Neuronal stem cell (in vitro differentiated cells): ENCODE measurements at regions not wholly inside any gene's neighbourhood (a gene's known extent, or its start where the extent isn't known, plus 50 kb on each side); places are given as distances from the start of the nearest gene placed in this dataset.
"Not testable (repeated sequence)": the region's sequence is repeated elsewhere in the genome, so short reads cannot be mapped to it uniquely, and the experiment has no call there.

Experiments used
- DNase-seq: peaks from one replicate; pipeline ENCODE4 v3.0.0-alpha.2; 2013; ENCODE audit warnings: low spot score
- H2AFZ ChIP-seq: one replicate; pipeline ENCODE4 v1.6.1; 2013; ENCODE audit warnings: mild to moderate bottlenecking, low read length, inconsistent platforms
- H2AK5ac ChIP-seq: 2 replicates; pipeline ENCODE4 v1.6.1; 2013; ENCODE audit warnings: low read depth, mild to moderate bottlenecking, inconsistent platforms, low read length, moderate library complexity, mixed read lengths
- H2BK120ac ChIP-seq: 2 replicates; pipeline ENCODE4 v1.6.1; 2013; ENCODE audit warnings: low read depth, mild to moderate bottlenecking, inconsistent platforms, low read length, moderate library complexity, mixed read lengths
- H2BK12ac ChIP-seq: one replicate; pipeline ENCODE4 v1.6.1; 2013; ENCODE audit warnings: low read length, inconsistent platforms
- H2BK15ac ChIP-seq: 2 replicates; pipeline ENCODE4 v1.6.1; 2013; ENCODE audit warnings: mild to moderate bottlenecking, low read length, inconsistent platforms, mixed read lengths
- H2BK5ac ChIP-seq: one replicate; pipeline ENCODE4 v1.6.1; 2013; ENCODE audit warnings: inconsistent platforms, mild to moderate bottlenecking, low read length, moderate library complexity
- H3K14ac ChIP-seq: one replicate; pipeline ENCODE4 v1.6.1; 2013; ENCODE audit warnings: low read length, inconsistent platforms
- H3K18ac ChIP-seq: 2 replicates; pipeline ENCODE4 v1.6.1; 2013; ENCODE audit warnings: low read length, inconsistent platforms
- H3K23ac ChIP-seq: 2 replicates; pipeline ENCODE4 v1.6.1; 2013; ENCODE audit warnings: low read depth, mild to moderate bottlenecking, mixed read lengths, low read length, inconsistent platforms; ENCODE audit not compliant: poor library complexity
- H3K27ac ChIP-seq: replicated peaks from 3 replicates; pipeline ENCODE4 v1.5.1; 2013; ENCODE audit warnings: low read length, inconsistent platforms
- H3K27me3 ChIP-seq, 3 experiments: 2 replicates each; pipeline ENCODE4 v1.6.1; 2013; ENCODE audit warnings: low read length in 3 of 3, mild to moderate bottlenecking in 2 of 3, inconsistent platforms in 1 of 3, low read depth in 1 of 3, mixed read lengths in 1 of 3, moderate library complexity in 1 of 3; ENCODE audit not compliant: control insufficient read depth in 3 of 3, insufficient read depth in 3 of 3
- H3K36me3 ChIP-seq, 2 donors: replicated peaks in 1 of 2; 2 replicates each; pipeline ENCODE4 v1.6.1; 2013; ENCODE audit warnings: low read length in 2 of 2; ENCODE audit not compliant: control insufficient read depth in 2 of 2, insufficient read depth in 2 of 2
- H3K4ac ChIP-seq: 2 replicates; pipeline ENCODE4 v1.6.1; 2013; ENCODE audit warnings: inconsistent platforms, mild to moderate bottlenecking, low read length, moderate library complexity
- H3K4me1 ChIP-seq, 2 donors: 1 replicate in 1 of 2; 2 replicates in 1 of 2; pipeline ENCODE4 v1.6.1; 2013; ENCODE audit warnings: low read length in 2 of 2, low read depth in 1 of 2; ENCODE audit not compliant: control insufficient read depth in 2 of 2, insufficient read depth in 1 of 2
- H3K4me2 ChIP-seq: one replicate; pipeline ENCODE4 v1.6.1; 2013; ENCODE audit warnings: mild to moderate bottlenecking, low read length, inconsistent platforms; ENCODE audit not compliant: insufficient read depth, poor library complexity, severe bottlenecking
- H3K4me3 ChIP-seq, 2 donors: 2 replicates each; pipeline ENCODE4 v1.5.1; 2013; ENCODE audit warnings: low read length in 2 of 2, mild to moderate bottlenecking in 2 of 2, inconsistent platforms in 1 of 2, moderate library complexity in 1 of 2
- H3K79me1 ChIP-seq: one replicate; pipeline ENCODE4 v1.6.1; 2013; ENCODE audit warnings: low read depth, mild to moderate bottlenecking, inconsistent platforms, low read length, moderate library complexity
- H3K9ac ChIP-seq: one replicate; pipeline ENCODE4 v1.6.1; 2013; ENCODE audit warnings: mild to moderate bottlenecking, low read depth, low read length, inconsistent platforms; ENCODE audit not compliant: poor library complexity
- H3K9me3 ChIP-seq, 2 donors: replicated peaks in 1 of 2; 2 replicates each; pipeline versions ENCODE3 to v1.6.1; 2013; ENCODE audit warnings: low read length in 2 of 2, mild to moderate bottlenecking in 2 of 2, inconsistent platforms in 1 of 2, low read depth in 1 of 2, mixed read lengths in 1 of 2, moderate library complexity in 1 of 2; ENCODE audit not compliant: control insufficient read depth in 2 of 2, insufficient read depth in 1 of 2
- H4K8ac ChIP-seq: one replicate; pipeline ENCODE4 v1.6.1; 2013; ENCODE audit warnings: low read depth, mild to moderate bottlenecking, inconsistent platforms, low read length, moderate library complexity
- H4K91ac ChIP-seq: one replicate; pipeline ENCODE4 v1.6.1; 2013; ENCODE audit warnings: low read length, low read depth, mild to moderate bottlenecking, inconsistent platforms; ENCODE audit not compliant: poor library complexity
- WGBS, 2 donors: extraction: QIAGEN DNeasy Blood & Tissue Kit; methylation state at CpG; one replicate each; pipeline ENCODE4 v1.1.7; 2013; ENCODE audit warnings: missing lambda C conversion rate in 2 of 2, mixed read lengths in 1 of 2; ENCODE audit not compliant: insufficient read length in 2 of 2, insufficient replicate concordance in 1 of 2; ENCODE audit errors: extremely low coverage in 2 of 2; 5-methylcytosine and 5-hydroxymethylcytosine counted together

DNA sequence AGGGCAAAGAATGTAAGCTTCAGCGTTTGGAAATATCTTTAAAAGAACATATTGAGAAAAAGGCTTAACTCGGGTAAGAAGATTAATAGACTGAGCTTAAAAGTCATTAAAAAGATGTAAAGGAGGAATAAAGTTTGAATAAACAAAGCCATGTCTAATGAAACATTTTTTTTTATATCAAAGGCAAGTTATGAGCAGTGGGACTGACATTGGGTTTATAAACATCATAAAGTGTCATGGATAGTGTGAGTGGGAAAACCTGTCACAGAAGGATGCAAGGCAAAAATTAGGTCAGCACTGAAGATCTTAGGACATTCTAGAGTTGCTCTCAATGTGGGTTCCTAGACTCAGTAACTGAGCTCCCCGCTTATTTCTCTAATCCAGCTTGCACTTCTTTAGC is 438.0 kb upstream of the CDH11 start:
- no peak overlapping the region for H2AFZ ChIP-seq
- H3K23ac ChIP-seq = no peak overlapping the region
- H2BK5ac ChIP-seq = no peak overlapping the region
- no peaks in the 10 kb centered on the region for H3K9me3 ChIP-seq
- no peaks in the 10 kb centered on the region for H3K79me1 ChIP-seq
- no peak overlapping the region for H2BK120ac ChIP-seq
- no peak overlapping the region for H3K14ac ChIP-seq
- H3K9ac ChIP-seq = no peak overlapping the region
- no peak overlapping the region for H2BK15ac ChIP-seq
- H3K4ac ChIP-seq = no peak overlapping the region
- no peak overlapping the region for H3K27ac ChIP-seq
- no peaks in the 10 kb centered on the region for H3K27me3 ChIP-seq
- no peak overlapping the region for H2AK5ac ChIP-seq
- no peak for DNase-seq
- no peak overlapping the region for H3K4me2 ChIP-seq
- H3K4me3 ChIP-seq = no peak overlapping the region
- no peak overlapping the region for H4K91ac ChIP-seq
- no peak overlapping the region for H3K18ac ChIP-seq
- H2BK12ac ChIP-seq = no peak overlapping the region
- WGBS, 2 donors = no CpG with 5 or more reads among the region's 3 CpGs
- no peak overlapping the region for H4K8ac ChIP-seq
- no peaks in the 10 kb centered on the region for H3K4me1 ChIP-seq
- H3K36me3 ChIP-seq = no peaks in the 10 kb centered on the region

DNA sequence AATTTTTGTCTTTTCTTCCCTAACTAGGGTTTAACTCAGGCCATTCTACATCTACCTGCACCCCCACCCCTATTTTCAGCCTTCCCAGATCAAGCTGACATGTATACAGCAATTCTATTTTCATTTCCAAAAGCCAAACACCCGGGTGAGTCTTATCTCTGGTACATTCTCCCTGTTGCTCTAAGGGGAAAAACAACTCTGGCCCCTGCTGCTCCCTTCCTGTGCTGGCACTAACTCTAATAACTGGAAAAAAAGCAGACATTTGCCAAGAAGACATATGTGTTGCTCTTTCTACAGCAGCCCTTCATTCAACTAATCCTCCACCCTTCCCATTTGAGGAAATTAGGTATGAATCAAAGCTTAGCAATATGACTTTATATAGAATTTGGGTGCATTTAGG is 427.8 kb upstream of the CDH11 start:
- H3K4me2 ChIP-seq, H3K14ac ChIP-seq, H3K27me3 ChIP-seq, H4K8ac ChIP-seq, H3K4me3 ChIP-seq, H3K18ac ChIP-seq, H2BK120ac ChIP-seq, H2BK5ac ChIP-seq, H3K9ac ChIP-seq, H3K27ac ChIP-seq, H3K23ac ChIP-seq, H3K4ac ChIP-seq, H3K79me1 ChIP-seq, H3K36me3 ChIP-seq, DNase-seq, H2BK12ac ChIP-seq, H2BK15ac ChIP-seq, H3K9me3 ChIP-seq, H2AFZ ChIP-seq, H4K91ac ChIP-seq: not testable (repeated sequence)
- peak overlapping the region; percentile 6 for H2AK5ac ChIP-seq
- WGBS, 2 donors = no CpG with 5 or more reads among the region's 1 CpG
- peaks cover 0 to 18% of the 10 kb centered on the region in 2 donors for H3K4me1 ChIP-seq

DNA sequence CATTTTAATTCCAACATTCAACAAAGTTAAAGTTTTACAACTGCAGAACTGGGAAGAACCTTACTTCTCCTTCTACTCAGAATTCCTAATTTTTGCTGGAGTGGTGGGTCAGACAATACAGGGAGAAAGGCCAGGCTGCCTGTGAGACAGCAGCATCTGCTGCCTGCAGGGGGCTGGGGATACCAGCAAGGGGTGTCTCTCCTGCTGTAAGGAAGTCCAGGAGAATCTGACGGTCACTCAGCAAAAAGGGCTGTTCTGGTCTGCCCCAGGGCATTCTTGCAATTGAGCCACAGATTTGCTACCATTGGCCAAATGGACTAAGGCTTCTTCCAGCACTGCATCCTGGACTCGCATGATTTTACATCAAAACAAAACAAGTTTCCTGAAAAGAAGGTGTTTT is 426.6 kb upstream of the CDH11 start:
- no peak overlapping the region for H3K4ac ChIP-seq
- peaks cover 1% of the 10 kb centered on the region for H3K79me1 ChIP-seq
- H2BK120ac ChIP-seq = no peak overlapping the region
- no peak overlapping the region for H2AK5ac ChIP-seq
- H2AFZ ChIP-seq = peak overlapping the region; percentile 21
- DNase-seq = no peak
- no peak overlapping the region for H3K23ac ChIP-seq
- peaks cover 0 to 18% of the 10 kb centered on the region in 2 donors for H3K4me1 ChIP-seq
- no peak overlapping the region for H2BK12ac ChIP-seq
- no peak overlapping the region for H3K9ac ChIP-seq
- H2BK5ac ChIP-seq = no peak overlapping the region
- H3K9me3 ChIP-seq = peaks cover 0 to 5% of the 10 kb centered on the region in 2 donors
- H2BK15ac ChIP-seq = no peak overlapping the region
- H4K91ac ChIP-seq = no peak overlapping the region
- peak overlapping the region; percentile 53 for H3K27ac ChIP-seq
- H3K36me3 ChIP-seq = no peaks in the 10 kb centered on the region
- no peaks in the 10 kb centered on the region for H3K27me3 ChIP-seq
- H3K4me2 ChIP-seq = no peak overlapping the region
- H3K4me3 ChIP-seq = no peak overlapping the region
- no CpG with 5 or more reads among the region's 2 CpGs for WGBS, 2 donors
- no peak overlapping the region for H3K14ac ChIP-seq
- no peak overlapping the region for H4K8ac ChIP-seq
- no peak overlapping the region for H3K18ac ChIP-seq

DNA sequence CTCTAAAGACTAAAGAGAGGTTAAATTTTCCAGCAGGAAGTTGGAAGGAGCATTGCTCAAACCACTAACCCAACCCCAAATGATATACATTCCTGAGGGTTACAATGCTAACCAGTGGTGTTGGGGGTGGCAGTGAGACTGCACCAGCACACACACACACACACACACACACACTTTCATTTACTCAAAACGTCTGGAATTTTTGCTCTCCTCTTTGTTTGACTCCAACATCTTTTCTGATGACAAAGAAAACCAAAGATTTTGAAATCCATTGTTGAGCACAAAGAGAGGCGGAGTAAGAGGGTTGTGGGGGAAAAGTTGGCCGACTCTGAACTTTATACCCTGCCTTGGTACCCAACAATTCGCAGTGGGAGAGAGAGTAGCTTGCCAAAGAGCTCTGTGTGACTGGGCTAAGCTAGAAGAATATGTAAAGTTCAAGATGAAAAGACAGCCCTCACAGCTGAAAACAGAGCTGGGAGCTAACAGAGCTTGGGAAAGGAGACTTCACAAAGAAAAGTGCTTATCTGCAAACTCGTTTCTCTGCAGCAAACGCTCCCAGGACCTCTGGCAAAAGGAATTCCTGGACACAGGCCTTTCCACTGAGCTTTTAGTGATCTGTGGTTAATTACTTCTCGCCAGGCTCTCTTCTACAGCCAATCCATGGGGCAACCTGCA is 426.0 kb upstream of the CDH11 start:
- Histone ChIP-seq H2AK5ac (no peak overlapping the region), H3K18ac (peak overlapping the region; percentile 9), H3K4me3 (no peak overlapping the region), H2BK5ac (no peak overlapping the region), H3K9ac (no peak overlapping the region), H3K4ac (no peak overlapping the region), H3K4me1 (peaks cover 0 to 18% of the 10 kb centered on the region in 2 donors), H4K91ac (no peak overlapping the region), H2BK120ac (no peak overlapping the region), H4K8ac (no peak overlapping the region), H3K36me3 (no peaks in the 10 kb centered on the region), H3K27me3 (no peaks in the 10 kb centered on the region), H2BK12ac (no peak overlapping the region), H3K4me2 (no peak overlapping the region), H3K27ac (peak overlapping the region; percentile 53), H2AFZ (peak overlapping the region; percentile 21), H3K9me3 (peaks cover 0 to 5% of the 10 kb centered on the region in 2 donors), H2BK15ac (no peak overlapping the region), H3K23ac (no peak overlapping the region), H3K14ac (no peak overlapping the region), H3K79me1 (peaks cover 1% of the 10 kb centered on the region)
- WGBS, 2 donors = no CpG with 5 or more reads among the region's 7 CpGs
- DNase-seq = peak; percentile 9
